Daoy (cell line): ENCODE measurements at regions not wholly inside any gene's neighbourhood (a gene's known extent, or its start where the extent isn't known, plus 50 kb on each side); places are given as distances from the start of the nearest gene placed in this dataset.

Source experiments
- DNase-seq: peaks from one replicate; pipeline ENCODE4 v3.0.0-alpha.2; 2015; ENCODE audit warnings: low read depth

DNA sequence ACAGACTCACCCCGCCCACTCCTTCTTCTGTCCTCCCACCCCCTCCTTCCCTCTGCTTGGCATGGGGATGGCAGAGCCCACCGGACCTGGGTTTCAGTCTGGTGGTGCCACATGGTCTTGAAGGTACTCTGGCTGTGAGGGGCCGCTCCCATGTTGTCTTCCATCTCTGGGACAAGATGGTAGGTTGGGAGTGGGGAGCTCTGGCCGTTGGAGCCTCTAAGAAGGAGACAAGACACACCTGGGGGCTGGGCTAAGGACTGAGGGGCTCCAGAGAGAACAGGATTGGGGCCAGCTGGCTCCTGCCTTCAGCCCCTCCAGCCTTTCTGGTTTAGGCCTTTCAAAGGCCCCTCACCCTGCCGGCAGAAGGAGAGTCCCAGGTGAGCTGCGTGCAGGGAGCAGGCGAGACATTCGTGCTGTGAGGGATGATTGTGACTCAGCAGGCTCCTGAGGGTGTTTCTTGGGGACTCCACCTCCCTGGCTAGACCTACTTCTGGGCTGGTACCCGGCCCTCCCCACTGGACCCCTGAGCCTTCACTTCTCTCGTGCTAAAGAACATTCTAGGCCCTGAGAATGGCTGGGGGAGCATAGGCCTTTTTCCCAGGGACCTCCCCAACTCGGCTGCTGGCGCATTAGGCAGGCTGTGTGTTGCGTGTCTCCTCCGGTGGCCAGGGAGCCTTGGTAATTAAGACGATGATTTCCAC, 128.2 kb upstream of the HAAO start:
- no peak for DNase-seq

DNA sequence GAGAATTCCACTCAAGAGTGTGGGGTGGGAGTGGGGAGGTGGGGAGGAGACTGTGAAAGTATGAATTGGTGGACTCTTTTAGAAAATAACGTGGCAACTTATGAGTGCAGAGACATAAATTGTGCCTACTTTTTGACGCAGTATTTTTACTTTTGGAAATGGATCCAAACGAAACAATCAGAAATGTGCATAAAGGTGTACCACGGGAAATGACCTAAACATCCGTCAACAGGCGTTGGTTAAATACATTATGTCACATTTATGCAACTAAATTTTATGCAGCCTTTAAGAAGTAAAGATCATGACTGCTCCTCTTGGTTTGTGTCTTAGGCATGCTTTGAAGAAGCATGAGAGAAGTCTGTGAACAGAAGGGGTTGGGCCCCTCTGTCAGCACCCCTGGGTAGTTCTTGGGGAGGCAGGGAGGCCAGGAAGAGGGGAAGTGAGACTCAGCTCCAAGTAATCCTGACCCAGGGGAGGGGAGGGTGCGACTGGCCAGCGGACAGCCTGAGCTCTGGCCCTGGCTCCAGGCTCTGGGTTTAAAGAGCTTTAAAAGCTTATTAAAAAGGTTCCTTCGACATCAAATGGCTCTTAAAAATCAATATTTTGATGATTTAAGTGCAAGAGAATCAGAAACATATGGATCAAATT, 126.4 kb upstream of the HAAO start:
- DNase-seq = no peak

GRCh38 chr2:42918041-42918440, 125.7 kb upstream of the HAAO start:
- DNase-seq = no peak

DNA sequence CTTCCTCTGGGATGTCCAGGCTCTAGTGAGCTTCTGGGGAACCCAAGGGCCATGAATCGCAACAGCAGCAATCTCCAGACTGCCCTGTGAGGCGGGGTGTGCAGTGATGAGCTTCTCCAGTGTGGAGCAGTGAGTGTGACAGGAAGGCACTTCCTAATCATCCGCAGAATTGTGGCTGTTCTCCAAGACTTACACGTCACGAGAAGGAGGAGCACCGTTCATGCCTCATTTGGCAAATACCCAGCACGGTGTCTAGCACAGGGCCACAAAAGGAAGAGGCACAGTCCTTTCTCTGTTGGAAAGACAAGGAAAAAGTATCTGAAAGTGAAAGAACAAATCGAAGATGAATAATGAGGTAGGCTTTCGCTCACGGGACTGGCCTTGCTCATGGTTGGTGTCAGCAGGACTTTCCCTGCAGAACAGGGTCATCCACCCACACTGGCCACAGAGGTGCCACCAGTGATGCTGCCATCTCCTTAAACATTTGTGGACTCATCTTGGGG, 125.1 kb upstream of the HAAO start:
- DNase-seq = peak; percentile 88

DNA sequence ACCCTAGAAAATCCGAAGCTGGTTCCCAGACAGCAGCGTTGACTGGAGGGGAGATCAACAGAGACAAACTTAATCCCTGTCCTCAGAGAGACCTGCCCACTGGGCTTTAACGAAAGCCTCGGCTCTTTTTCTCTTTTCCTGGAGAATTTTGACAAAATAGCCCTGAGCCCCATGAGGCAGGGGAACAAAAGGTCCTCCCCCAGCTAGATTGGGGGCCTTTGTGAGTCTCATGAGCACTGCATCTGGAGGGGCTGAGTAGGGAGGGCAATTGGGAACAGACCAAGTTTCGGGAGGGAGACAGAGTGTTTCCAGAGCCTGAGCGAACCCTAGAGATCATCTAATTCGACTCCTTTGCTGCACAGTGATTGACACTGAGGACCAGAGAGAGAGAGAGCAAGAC, 123.9 kb upstream of the HAAO start:
- no peak for DNase-seq

- DNase-seq = no peak
These were observed 122.5 kb upstream of the HAAO start for GRCh38 chr2:42914860-42915259.

GRCh38 chr2:42914314-42914713, 121.9 kb upstream of the HAAO start:
- no peak for DNase-seq

DNA sequence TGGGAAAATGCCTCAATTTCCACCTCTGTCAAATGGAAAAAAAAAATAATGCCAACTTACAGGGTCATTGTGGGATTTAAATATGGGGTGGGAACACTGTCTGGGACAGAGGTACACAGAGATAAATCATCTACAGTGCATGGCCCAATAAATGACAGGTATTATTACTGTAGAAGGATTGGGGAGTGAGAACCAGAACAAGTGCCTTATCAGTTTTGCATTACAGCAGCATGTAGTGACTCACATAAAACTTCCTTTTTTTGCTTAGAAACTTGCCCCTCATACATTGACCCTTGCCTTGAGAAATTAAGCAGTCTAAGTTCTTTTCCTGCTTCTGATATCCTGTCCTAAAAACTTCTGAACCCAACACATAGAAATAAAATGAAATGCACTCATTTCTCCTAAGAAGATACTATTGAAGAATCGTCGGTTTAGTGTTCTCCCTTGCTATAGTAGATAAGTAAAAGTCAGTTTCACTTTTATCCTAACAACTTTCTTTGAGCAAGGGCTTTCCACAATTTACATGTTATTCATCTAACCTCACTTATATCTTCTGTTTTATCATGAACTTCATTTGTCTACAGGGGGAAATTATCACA, 121.0 kb upstream of the HAAO start:
- DNase-seq = no peak

GRCh38 chr2:42910645-42911405, 118.4 kb upstream of the HAAO start:
- DNase-seq = no peak

GRCh38 chr2:42909966-42910365, 117.6 kb upstream of the HAAO start:
- DNase-seq = no peak

DNA sequence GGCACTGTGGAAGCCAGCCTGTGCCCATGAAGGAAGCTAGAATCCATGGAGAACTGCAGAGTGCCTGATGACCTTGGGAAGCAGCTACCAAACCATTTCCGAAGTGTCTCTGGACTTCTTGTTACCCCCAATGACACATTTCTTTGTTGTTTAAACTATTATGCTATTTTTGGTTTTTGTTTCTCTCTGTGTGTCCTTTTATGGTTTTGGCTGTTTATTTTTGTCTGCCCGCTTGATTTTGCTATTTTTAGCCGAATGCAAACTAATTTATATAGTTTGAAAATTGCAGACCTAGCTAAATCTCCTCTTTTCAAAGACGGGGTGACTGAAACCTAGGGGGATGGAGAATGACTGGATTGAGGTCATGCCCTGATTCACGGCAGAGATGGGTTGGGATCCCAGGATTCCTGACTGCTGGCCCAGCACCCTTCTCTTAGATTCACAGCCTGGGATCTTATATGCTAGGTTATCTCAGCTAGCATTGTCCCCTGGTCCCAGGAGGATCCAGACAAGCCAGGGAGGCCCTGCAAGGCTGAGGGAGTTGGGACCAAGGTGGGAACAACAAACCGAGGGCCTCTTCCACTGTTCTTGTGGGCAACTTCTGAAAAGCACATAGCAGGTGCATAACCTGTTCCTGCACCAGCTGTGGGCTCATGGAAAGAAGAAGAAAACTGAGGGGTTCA, 116.3 kb upstream of the HAAO start:
- no peak for DNase-seq

GRCh38 chr2:42907835-42908234, 115.5 kb upstream of the HAAO start:
- no peak for DNase-seq

DNA sequence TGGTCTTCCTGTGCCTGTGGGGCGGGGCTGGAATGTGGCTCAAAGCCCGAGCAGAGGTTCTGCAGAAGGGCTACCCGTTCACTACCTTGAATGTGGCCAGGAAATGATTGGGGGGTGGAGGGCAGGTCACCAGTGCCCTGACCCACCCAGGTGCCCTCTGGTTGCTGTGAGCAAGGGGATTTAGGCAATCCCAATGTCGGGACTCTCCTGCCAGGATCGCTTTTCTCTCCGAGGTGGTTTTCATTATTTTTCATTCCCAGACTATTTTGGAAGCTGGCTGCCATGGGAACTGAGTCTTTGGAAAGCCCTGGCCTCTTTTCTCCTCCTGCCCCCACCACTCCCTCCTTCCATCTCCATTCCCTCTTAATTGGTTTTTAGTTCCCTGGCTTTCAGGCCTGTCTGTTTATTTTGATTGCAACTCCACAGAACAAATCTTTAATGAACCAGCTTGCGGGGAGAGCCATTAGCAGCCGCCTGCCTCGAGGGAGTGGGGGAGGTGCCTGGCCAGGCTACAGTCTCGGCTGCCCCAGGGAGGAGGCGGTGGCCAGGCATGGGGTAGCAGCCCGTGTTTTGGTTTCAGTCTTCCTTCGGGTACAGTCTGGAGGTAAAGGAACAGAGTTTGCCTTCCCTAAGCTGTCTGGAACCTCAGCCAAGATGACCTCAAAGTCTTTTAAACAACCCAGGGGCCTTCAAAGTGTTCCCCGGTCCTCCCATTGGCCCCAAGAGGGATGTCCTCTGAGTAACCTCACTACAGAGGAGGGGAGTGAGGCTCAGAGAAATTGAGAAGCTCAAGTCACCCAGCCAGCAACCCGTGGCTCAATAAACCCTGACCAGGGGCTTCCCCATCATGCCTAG, 114.4 kb upstream of the HAAO start:
- DNase-seq = peak; percentile 89

- DNase-seq = no peak
These were observed 113.8 kb upstream of the HAAO start for GRCh38 chr2:42906111-42906556.

- peak; percentile 46 for DNase-seq
These were observed 113.1 kb upstream of the HAAO start for GRCh38 chr2:42905341-42906110.

GRCh38 chr2:42904576-42904876, 112.1 kb upstream of the HAAO start:
- DNase-seq = peak; percentile 42

- peak; percentile 51 for DNase-seq
These were observed 111.6 kb upstream of the HAAO start for GRCh38 chr2:42903821-42904575.

- DNase-seq = no peak
These were observed 110.7 kb upstream of the HAAO start for GRCh38 chr2:42902939-42903709.
